ENCODE measurements at regions not wholly inside any gene's neighbourhood (a gene's known extent, or its start where the extent isn't known, plus 50 kb on each side); places are given as distances from the start of the nearest gene placed in this dataset.

- Mint-ChIP-seq H3K4me3 (no peak overlapping the region), H3K27ac (no peak overlapping the region), H3K9me3 (peaks cover 9% of the 10 kb centered on the region), H3K36me3 (no peaks in the 10 kb centered on the region), H3K27me3 (ENCODE audit: low read depth) (no peaks in the 10 kb centered on the region; the same call in 1 of the 2 replicates), H3K4me1 (peaks cover 21% of the 10 kb centered on the region)
- DNase-seq (ENCODE audit: low spot score) (no peak), ATAC-seq (no peak)
- POLR2A ChIA-PET, result no interaction called here
- no peak for TF ChIP-seq ZNF219 (CRISPR knock-in tag; IDR thresholded peaks at IDR 0.05; ENCODE audit: borderline replicate concordance)
- TF ChIP-seq GABPB1 (CRISPR knock-in tag; IDR thresholded peaks at IDR 0.05), result no peak
- TF ChIP-seq, protein P1, sequence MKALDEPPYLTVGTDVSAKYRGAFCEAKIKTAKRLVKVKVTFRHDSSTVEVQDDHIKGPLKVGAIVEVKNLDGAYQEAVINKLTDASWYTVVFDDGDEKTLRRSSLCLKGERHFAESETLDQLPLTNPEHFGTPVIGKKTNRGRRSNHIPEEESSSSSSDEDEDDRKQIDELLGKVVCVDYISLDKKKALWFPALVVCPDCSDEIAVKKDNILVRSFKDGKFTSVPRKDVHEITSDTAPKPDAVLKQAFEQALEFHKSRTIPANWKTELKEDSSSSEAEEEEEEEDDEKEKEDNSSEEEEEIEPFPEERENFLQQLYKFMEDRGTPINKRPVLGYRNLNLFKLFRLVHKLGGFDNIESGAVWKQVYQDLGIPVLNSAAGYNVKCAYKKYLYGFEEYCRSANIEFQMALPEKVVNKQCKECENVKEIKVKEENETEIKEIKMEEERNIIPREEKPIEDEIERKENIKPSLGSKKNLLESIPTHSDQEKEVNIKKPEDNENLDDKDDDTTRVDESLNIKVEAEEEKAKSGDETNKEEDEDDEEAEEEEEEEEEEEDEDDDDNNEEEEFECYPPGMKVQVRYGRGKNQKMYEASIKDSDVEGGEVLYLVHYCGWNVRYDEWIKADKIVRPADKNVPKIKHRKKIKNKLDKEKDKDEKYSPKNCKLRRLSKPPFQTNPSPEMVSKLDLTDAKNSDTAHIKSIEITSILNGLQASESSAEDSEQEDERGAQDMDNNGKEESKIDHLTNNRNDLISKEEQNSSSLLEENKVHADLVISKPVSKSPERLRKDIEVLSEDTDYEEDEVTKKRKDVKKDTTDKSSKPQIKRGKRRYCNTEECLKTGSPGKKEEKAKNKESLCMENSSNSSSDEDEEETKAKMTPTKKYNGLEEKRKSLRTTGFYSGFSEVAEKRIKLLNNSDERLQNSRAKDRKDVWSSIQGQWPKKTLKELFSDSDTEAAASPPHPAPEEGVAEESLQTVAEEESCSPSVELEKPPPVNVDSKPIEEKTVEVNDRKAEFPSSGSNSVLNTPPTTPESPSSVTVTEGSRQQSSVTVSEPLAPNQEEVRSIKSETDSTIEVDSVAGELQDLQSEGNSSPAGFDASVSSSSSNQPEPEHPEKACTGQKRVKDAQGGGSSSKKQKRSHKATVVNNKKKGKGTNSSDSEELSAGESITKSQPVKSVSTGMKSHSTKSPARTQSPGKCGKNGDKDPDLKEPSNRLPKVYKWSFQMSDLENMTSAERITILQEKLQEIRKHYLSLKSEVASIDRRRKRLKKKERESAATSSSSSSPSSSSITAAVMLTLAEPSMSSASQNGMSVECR (CRISPR knock-in tag; IDR thresholded peaks at IDR 0.05; ENCODE audit: borderline replicate concordance), result no peak
- CTCF ChIA-PET, result no interaction called here
Observed at GRCh38 chrX:65921363-65921762, 118.5 kb downstream of the VSIG4 start.

GRCh38 chrX:65920620-65921019 lies 119.3 kb downstream of the VSIG4 start:
- TF ChIP-seq, protein P2, sequence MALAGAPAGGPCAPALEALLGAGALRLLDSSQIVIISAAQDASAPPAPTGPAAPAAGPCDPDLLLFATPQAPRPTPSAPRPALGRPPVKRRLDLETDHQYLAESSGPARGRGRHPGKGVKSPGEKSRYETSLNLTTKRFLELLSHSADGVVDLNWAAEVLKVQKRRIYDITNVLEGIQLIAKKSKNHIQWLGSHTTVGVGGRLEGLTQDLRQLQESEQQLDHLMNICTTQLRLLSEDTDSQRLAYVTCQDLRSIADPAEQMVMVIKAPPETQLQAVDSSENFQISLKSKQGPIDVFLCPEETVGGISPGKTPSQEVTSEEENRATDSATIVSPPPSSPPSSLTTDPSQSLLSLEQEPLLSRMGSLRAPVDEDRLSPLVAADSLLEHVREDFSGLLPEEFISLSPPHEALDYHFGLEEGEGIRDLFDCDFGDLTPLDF (CRISPR knock-in tag; IDR thresholded peaks at IDR 0.05), result no peak
- TF ChIP-seq AR (CRISPR knock-in tag; IDR thresholded peaks at IDR 0.05), result no peak
- H3K4me3 Mint-ChIP-seq, result no peak overlapping the region
- H3K4me1 Mint-ChIP-seq, result peaks cover 21% of the 10 kb centered on the region
- no peaks in the 10 kb centered on the region for H3K27me3 Mint-ChIP-seq (ENCODE audit: low read depth)
- CTCF ChIA-PET, result no interaction called here
- POLR2A ChIA-PET, result no interaction called here
- DNase-seq (ENCODE audit: low spot score), result no peak
- peaks cover 3% of the 10 kb centered on the region; the same call in 1 of the 2 replicates for H3K9me3 Mint-ChIP-seq
- no peaks in the 10 kb centered on the region for H3K36me3 Mint-ChIP-seq
- ATAC-seq, result peak; percentile 38
- no peak overlapping the region; the same call in 1 of the 2 replicates for H3K27ac Mint-ChIP-seq

- H3K4me3 Mint-ChIP-seq, result no peak overlapping the region
- CTCF ChIA-PET, result no interaction called here
- H3K27me3 Mint-ChIP-seq (ENCODE audit: low read depth), result no peaks in the 10 kb centered on the region
- ATAC-seq, result no peak
- no peaks in the 10 kb centered on the region for H3K4me1 Mint-ChIP-seq
- 0 out of 2 replicates have a peak, but pooled peaks cover 3% of the 10 kb centered on the region for H3K9me3 Mint-ChIP-seq
- no peak overlapping the region for H3K27ac Mint-ChIP-seq
- no peak for DNase-seq (ENCODE audit: low spot score)
- POLR2A ChIA-PET, result no interaction called here
- H3K36me3 Mint-ChIP-seq, result no peaks in the 10 kb centered on the region
- TF ChIP-seq KAT7 (CRISPR knock-in tag; IDR thresholded peaks at IDR 0.05; ENCODE audit: borderline replicate concordance), result no peak
- TF ChIP-seq SOX15 (CRISPR knock-in tag; IDR thresholded peaks at IDR 0.05), result no peak
- no peak for TF ChIP-seq SP1 (CRISPR knock-in tag; conservative IDR thresholded peaks at IDR 0.05)
- TF ChIP-seq ESRRA (CRISPR knock-in tag; IDR thresholded peaks at IDR 0.05; ENCODE audit: borderline replicate concordance), result no peak
- TF ChIP-seq ZBTB43 (CRISPR knock-in tag; IDR thresholded peaks at IDR 0.05), result no peak
- TF ChIP-seq GABPB1 (CRISPR knock-in tag; IDR thresholded peaks at IDR 0.05), result no peak
- TF ChIP-seq, protein P1 (CRISPR knock-in tag; IDR thresholded peaks at IDR 0.05; ENCODE audit: borderline replicate concordance), result no peak
- no peak for TF ChIP-seq HMGXB4 (CRISPR knock-in tag; IDR thresholded peaks at IDR 0.05)
- no peak for TF ChIP-seq TEAD1 (CRISPR knock-in tag; IDR thresholded peaks at IDR 0.05)
- TF ChIP-seq ATF3 (CRISPR knock-in tag; conservative IDR thresholded peaks at IDR 0.05), result no peak
- TF ChIP-seq CREB1 (CRISPR knock-in tag; IDR thresholded peaks at IDR 0.05), result no peak
Observed at GRCh38 chrX:65910899-65911298, 129.0 kb downstream of the VSIG4 start.
